ENCODE measurements at regions not wholly inside any gene's neighbourhood (a gene's known extent, or its start where the extent isn't known, plus 50 kb on each side); places are given as distances from the start of the nearest gene placed in this dataset.

GRCh38 chr3:86257955-86258641 lies 732.9 kb downstream of the VGLL3 start:
- no peak for TF ChIP-seq CTCF (IDR thresholded peaks at IDR 0.05)
- TF ChIP-seq EZH2 (IDR thresholded peaks at IDR 0.05): no peak
- no peak for TF ChIP-seq EZH2phosphoT487 (IDR thresholded peaks at IDR 0.05)
